ENCODE measurements at regions not wholly inside any gene's neighbourhood (a gene's known extent, or its start where the extent isn't known, plus 50 kb on each side); places are given as distances from the start of the nearest gene placed in this dataset.

DNA sequence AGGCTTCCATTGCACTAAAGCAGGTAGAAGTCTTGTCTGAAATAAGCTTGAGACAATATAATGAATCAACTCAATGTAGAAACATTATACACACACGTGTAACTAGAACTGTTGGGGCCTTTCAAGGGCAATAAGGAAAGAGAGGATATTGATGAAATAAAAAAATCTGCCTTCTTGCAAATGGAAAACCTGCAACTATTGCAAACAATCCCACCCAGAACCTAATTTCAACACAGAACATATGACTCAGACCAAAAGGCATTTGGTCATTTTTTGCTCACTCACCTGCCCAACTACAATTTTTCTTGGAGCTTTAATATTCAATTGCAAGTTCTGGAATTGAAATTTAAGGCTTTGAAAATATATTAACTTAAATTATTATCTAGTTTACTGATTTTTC is 900.1 kb downstream of the TTLL7 start:
- Histone ChIP-seq H3K36me3 (ENCODE audit: control insufficient read depth, insufficient read depth, low read length) (no peaks in the 10 kb centered on the region), H2AK9ac (replicated peaks; ENCODE audit: low read depth, low read length, poor library complexity) (no peak overlapping the region), H3K27ac (ENCODE audit: insufficient read depth, low read length) (no peak overlapping the region), H4K5ac (ENCODE audit: low read depth, low read length) (no peak overlapping the region), H3K79me1 (ENCODE audit: low read depth in 1 of 2, low read length in 2 of 2) (no peaks in the 10 kb centered on the region), H3K14ac (replicated peaks; ENCODE audit: low read depth, low read length) (no peak overlapping the region), H2BK5ac (ENCODE audit: low read depth, low read length, poor library complexity, severe bottlenecking) (no peak overlapping the region), H3K4me2 (ENCODE audit: low read depth, low read length) (no peak overlapping the region), H3K9me3 (ENCODE audit: control insufficient read depth, insufficient read depth, low read length) (peaks cover 6% of the 10 kb centered on the region; the same call in 1 of the 2 replicates), H2BK20ac (ENCODE audit: low read depth, low read length) (no peak overlapping the region), H3K23ac (ENCODE audit: low read depth, low read length) (no peak overlapping the region), H4K8ac (ENCODE audit: low read depth in 2 of 2, low read length in 2 of 2) (no peak overlapping the region), H3K4ac (ENCODE audit: low read depth, low read length) (no peak overlapping the region), H4K20me1 (ENCODE audit: insufficient read depth, low read length) (no peaks in the 10 kb centered on the region), H3K27me3 (ENCODE audit: control insufficient read depth, insufficient read depth, low read length) (no peaks in the 10 kb centered on the region), H2BK15ac (ENCODE audit: low read depth, low read length) (no peak overlapping the region), H4K91ac (ENCODE audit: insufficient read depth, low read depth, low read length) (no peak overlapping the region), H3K18ac (ENCODE audit: low read depth, low read length) (no peak overlapping the region), H3K4me3 (ENCODE audit: insufficient read depth, low read depth, low read length) (no peak overlapping the region), H3K9me1 (ENCODE audit: insufficient read depth, low read length) (no peaks in the 10 kb centered on the region), H3K9ac (ENCODE audit: low read depth, low read length) (no peak overlapping the region), H3K56ac (ENCODE audit: extremely low read depth, insufficient read depth, low read length) (no peak overlapping the region), H2AK5ac (ENCODE audit: low read depth, low read length) (no peak overlapping the region), H3K4me1 (ENCODE audit: control insufficient read depth, insufficient read depth, low read length) (no peaks in the 10 kb centered on the region), H2AFZ (replicated peaks; ENCODE audit: low read length, poor library complexity) (no peak overlapping the region), H2BK120ac (ENCODE audit: low read depth, low read length) (no peak overlapping the region)
- POLR2A ChIA-PET (ENCODE audit: unreplicated experiment) = no interaction called here
- TF ChIP-seq MAZ (IDR thresholded peaks at IDR 0.05; ENCODE audit: borderline replicate concordance, low read depth, low read length) = no peak
- TF ChIP-seq RCOR1 (IDR thresholded peaks at IDR 0.05; ENCODE audit: insufficient replicate concordance, low read length) = no peak
- TF ChIP-seq CTCF (conservative IDR thresholded peaks at IDR 0.05; ENCODE audit: low read depth, low read length) = no peak
- TF ChIP-seq NFE2L2 (IDR thresholded peaks at IDR 0.05; ENCODE audit: low read depth, low read length) = no peak
- TF ChIP-seq RFX5 (IDR thresholded peaks at IDR 0.05; ENCODE audit: low read depth, low read length) = no peak
- TF ChIP-seq BHLHE40 (IDR thresholded peaks at IDR 0.05; ENCODE audit: low read depth, low read length) = no peak
- TF ChIP-seq POLR2A (IDR thresholded peaks at IDR 0.05; ENCODE audit: low read depth, low read length) = no peak
- no peak for TF ChIP-seq FOS (IDR thresholded peaks at IDR 0.05; ENCODE audit: low read depth, low read length)
- TF ChIP-seq, protein P1, sequence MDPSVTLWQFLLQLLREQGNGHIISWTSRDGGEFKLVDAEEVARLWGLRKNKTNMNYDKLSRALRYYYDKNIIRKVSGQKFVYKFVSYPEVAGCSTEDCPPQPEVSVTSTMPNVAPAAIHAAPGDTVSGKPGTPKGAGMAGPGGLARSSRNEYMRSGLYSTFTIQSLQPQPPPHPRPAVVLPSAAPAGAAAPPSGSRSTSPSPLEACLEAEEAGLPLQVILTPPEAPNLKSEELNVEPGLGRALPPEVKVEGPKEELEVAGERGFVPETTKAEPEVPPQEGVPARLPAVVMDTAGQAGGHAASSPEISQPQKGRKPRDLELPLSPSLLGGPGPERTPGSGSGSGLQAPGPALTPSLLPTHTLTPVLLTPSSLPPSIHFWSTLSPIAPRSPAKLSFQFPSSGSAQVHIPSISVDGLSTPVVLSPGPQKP (IDR thresholded peaks at IDR 0.05; ENCODE audit: borderline replicate concordance, low read depth, low read length) = no peak
- TF ChIP-seq USF2 (IDR thresholded peaks at IDR 0.05; ENCODE audit: low read depth, low read length) = no peak
- TF ChIP-seq RAD21 (IDR thresholded peaks at IDR 0.05; ENCODE audit: low read length) = no peak
- TF ChIP-seq MXI1 (IDR thresholded peaks at IDR 0.05; ENCODE audit: borderline replicate concordance, low read depth, low read length) = no peak
- no peak for TF ChIP-seq CHD1 (IDR thresholded peaks at IDR 0.05; ENCODE audit: low read depth, low read length)
- TF ChIP-seq CEBPB (IDR thresholded peaks at IDR 0.05; ENCODE audit: low read depth, low read length) = no peak
- no peak for TF ChIP-seq MAFK (IDR thresholded peaks at IDR 0.05; ENCODE audit: low read depth, low read length)
- no peak for TF ChIP-seq SMC3 (IDR thresholded peaks at IDR 0.05; ENCODE audit: low read depth, low read length)
- no TSS peak for BruUV-seq (replicated peaks)
- dilution Hi-C loops (cut with HindIII; ENCODE audit: low sequenced_read_pairs, unreplicated experiment) = no loop called here
- ATAC-seq (ENCODE audit: low read depth) (no peak), DNase-seq (no peak)
- no CpG with 5 or more reads among the region's 1 CpG for WGBS, 2 experiments (ENCODE audit: extremely low coverage in 2 of 2, insufficient read length in 1 of 2)
- CTCF ChIA-PET = no interaction called here
- intact Hi-C loops (cut with micrococcal nuclease) = no loop called here
- in situ Hi-C loops (cut with MboI; ENCODE audit: low sequenced_read_pairs) = no loop called here
